HG02885 (cell line): ENCODE measurements at regions not wholly inside any gene's neighbourhood (a gene's known extent, or its start where the extent isn't known, plus 50 kb on each side); places are given as distances from the start of the nearest gene placed in this dataset.

Experiments
- ATAC-seq: cut with Tn5 transposase; IDR thresholded peaks from one replicate; pipeline ENCODE4 v1.9.1; 2021; ENCODE audit warnings: mild to moderate bottlenecking; ENCODE audit not compliant: unreplicated experiment, poor library complexity

DNA sequence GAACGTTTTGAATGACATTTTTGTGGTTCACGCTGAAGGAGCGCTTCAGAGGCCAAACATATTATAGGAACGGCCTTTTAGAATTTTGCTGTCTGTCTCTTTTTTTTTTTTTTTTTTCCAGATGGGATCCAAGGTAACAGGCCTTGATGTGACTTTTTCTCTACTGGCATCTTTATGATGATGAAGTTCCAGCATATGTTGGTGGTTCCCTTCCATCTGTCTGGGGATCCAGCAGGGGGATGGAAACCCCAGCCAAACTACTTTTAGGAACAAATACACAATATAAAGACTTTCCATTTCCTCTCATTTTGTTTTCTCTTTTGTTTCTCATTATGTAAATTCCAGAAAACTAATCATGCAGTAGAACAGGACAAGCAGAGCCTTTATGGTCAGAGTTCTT, 239.3 kb upstream of the PRICKLE1 start:
- no peak for ATAC-seq

DNA sequence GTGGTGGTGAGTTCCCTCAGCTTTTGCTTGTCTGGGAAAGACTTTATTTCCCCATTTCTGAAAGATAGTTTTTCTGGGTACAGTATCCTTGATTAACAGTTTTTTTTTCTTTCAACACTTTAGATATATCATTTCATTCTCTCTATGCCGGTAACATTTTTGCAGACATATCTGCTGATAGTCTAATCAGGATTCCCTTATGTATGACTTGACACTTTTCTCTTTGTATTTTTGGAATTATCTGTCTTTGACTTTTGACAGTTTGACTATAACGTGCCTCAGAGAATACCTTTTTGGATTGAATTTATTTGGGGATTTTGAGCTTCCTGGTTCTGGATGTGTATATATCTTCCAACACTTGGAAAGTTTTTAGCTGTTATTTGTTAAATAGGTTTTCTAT, 234.8 kb upstream of the PRICKLE1 start:
- ATAC-seq, result no peak

DNA sequence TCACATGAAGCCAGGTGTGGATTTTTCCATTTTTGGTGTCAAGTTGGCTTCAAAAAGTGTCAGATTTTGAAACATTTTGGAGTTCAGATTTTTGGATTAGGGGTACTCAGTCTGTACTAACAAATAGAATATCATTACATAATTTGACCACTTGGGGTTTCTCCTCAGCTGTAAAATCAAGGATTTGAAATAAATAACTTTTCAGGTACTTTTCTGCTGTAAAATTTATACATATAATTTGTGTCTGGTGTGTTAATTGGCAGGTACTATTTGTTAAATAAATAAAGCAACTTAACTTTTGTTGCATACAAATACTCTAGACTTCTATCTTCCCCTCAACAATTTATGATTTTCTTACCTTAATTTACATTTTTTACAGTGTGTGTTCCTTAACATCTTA, 234.1 kb upstream of the PRICKLE1 start:
- ATAC-seq, result no peak

DNA sequence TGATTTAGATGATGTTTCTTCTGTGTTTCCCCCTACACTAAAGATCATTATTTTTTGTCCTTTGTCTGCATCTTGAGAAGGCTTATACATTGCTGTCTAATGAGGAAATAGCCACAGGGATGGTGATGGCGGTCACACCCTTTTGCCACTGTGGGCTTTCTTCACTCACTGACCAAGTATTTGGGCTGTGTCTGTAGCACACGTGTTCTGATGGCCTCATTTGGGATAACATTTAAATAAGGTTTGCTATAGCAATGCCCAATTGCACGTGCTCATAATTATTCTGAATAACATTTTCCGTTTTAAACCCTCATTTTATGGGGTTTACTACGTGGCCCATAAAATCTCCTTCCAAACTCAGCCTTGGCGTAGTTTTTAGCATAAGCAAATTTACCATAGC, 230.3 kb upstream of the PRICKLE1 start:
- no peak for ATAC-seq

DNA sequence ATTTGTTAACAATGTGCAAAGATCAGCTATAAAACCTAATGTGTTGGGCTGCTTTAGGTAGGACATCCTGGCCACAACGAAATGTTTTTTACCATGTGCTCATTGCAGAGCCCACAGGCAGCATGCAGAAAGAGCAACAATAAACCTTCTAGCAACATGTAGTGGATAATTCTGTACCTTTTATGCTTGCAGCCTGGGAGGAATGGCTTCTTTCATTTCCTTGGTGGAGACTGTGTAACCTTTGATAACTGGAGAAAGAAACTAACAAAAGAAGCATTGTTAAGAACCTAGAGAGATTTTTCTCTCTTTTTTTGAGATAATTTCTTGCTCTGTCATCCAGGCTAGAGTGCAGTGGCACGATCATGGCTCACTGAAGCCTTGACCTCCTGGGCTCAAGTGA, 225.5 kb upstream of the PRICKLE1 start:
- no peak for ATAC-seq

DNA sequence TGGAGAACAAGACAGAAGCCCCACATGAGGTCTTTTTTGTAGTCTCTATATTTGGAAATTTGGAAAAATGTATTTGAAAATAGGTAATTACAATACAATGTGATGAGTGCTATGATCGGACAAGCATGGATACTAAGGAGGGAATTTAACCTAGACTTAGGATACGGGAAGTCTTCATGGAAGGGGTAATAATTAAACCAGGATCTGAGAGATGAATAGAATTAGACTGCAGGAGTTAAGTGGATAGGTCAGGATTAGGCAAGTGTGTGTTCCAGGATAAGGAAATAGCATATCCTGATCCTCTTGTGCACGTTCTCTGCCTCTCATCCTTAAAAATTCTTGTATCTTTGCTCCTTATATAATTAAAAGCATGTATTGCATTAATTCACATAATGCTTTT, 223.3 kb upstream of the PRICKLE1 start:
- ATAC-seq, result no peak

DNA sequence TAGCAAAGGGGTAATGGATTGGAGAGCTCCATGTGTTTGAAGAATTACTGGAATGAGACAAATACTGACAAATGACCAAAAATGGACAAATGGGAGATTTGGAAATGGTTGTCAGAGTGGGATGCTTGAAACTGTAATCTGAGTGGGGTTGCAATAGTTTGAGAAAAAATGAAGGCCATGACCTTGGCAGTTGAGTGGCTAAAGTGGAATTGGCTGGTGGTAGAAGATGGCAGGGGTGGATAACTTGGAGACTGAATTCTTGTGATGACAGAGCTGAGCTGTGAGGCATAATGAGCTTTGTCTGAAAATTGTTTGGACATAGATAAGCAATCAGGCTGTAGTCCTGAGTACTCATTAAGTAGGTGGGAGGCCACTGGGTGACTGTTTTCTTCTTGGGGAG, 222.5 kb upstream of the PRICKLE1 start:
- no peak for ATAC-seq

DNA sequence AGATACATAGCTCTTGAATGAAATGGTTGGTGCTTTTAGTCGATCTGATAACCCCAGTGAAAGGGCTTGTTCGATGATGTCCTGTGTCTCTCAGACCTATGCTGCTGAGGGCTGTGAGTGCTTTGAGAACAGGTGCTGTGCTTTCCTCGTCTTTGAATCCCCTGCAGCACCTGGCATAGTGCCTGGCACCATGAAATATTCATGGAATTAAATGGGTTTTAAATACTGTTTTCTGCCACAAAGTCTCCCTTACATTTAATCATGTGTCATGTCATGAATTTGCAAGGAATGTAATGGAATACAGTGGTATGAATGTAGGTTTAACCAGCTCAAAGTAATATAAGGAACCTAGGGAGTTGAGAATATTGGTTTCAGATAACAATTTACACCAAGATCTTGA, 220.5 kb upstream of the PRICKLE1 start:
- ATAC-seq, result no peak

DNA sequence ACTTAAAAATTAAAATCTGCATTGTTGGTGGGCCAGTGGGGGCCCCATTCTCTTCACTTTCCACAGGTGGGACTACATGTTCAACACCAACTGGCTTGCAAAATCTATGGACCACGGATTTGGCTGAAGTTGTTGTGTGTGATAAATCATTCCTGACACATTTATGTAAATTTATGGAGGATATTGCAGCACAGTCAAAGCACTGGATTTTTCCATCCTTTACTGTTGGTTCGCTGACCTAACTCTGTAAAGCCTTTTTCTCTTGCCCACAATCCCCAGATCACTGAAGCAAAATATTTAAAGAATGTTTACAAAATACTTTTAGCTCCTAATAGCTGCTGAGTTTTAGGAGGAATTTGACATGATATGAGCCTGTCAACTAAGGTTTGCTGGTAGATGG, 219.7 kb upstream of the PRICKLE1 start:
- ATAC-seq, result no peak

DNA sequence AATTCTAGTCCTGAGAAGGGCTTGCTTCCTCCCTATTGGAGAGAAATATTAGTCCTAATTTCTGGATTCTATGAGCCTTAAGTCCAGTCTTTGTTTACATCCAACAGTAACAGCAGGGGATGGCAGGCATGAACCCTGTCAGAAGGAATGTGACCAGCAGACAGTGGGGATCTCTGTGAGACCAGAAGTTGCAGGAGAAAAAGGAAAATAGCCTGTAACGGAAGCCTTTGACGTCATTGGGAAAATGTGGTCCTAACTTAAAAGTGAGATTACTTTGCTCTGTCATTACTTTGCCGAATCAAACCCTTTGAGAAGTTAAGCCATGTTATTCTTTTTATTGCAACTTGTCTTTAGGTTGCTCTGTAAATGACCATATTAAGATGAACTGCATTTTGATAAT, 218.2 kb upstream of the PRICKLE1 start:
- ATAC-seq, result no peak

DNA sequence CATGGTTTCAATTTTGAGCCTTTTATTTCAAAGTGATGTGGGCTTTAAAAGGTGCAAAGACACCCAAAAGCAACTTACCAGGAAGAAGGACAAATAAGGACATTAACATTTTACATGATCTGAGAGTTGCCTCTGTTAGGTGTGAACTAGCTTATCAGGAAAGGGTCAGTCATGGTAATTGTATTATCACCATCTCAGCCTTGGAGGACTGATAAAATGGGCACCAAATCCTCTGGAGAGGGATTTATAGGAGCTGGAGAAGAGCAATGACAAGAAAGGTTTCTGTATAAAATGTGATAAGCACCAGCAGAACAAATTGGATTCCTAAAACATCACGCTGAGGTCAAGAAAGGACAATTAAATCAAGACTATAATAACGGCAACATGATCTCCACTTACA, 217.7 kb upstream of the PRICKLE1 start:
- ATAC-seq, result no peak

DNA sequence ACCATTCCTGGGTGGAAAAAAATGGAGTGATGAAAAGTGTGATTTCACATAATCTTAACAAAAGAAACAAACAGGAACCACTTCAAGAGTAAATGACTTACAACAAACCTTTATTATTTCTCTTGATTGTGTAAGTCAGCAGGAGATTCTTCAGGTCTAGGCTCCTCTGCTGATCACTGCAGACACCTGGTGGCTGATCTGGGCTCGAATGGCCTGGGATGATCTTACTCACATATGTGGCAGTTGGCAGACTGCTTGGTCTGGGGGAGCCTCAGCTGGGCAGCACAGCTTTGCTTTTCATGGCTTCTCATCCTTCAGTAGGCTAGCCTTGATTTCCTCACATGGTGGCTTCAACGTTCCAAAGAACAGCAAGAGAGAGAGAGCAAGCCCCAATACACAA, 215.4 kb upstream of the PRICKLE1 start:
- ATAC-seq, result no peak

DNA sequence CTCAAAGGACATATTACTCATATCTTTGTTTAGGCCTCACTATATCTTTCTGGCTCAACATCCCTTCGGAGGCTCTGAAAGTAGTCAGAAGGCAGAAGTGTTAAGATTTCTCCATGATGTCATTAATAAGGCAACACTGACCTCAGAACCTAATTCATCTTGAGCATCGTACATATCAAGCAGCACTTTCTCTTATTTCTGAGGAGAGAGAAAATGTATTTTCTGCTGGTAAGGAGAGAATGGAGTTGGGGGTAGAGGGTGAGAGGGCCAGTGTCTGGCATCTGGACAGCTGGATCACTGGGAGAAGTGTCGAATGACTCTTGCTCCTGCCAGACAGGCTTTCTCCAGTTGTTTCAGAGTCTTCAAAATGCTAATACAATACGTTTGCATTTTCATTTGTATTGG, 213.2 kb upstream of the PRICKLE1 start:
- no peak for ATAC-seq

DNA sequence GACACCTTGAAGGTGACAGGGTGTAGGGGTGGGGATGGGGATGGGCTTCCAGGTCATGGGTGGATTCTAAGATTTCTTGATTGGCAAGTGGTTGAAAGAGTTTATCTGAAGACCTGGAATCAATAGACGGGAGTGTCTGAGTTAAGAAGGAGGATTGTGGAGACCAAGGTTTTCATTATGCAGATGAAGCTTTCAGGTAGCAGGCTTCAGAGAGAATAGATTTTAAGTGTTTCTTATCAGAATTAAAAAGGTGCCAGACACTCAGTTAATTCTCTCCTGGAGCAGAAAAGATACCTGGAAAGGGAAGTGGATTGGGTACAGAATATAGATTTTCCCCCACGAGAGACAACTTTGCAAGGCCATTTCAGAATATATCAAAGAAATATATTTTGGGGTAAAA, 211.7 kb upstream of the PRICKLE1 start:
- ATAC-seq, result no peak

DNA sequence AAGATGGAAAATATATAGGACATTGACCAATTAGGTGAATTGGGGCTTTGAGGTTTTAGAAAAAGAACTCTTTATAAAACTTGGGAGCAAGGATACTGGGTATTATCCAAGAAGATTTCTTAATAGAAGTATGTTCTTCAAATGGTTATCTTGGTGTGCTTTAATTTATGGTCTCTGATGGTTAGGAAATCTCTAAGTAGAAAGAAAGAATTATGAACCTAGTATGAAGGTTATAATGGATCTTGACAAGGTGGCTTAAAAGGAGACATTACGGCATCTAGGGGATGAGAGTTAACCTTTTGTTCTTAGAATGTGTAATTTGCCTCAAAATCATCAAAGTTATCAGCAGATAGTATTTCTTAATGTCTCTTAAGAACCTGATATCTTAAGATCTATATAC, 210.4 kb upstream of the PRICKLE1 start:
- ATAC-seq, result no peak

DNA sequence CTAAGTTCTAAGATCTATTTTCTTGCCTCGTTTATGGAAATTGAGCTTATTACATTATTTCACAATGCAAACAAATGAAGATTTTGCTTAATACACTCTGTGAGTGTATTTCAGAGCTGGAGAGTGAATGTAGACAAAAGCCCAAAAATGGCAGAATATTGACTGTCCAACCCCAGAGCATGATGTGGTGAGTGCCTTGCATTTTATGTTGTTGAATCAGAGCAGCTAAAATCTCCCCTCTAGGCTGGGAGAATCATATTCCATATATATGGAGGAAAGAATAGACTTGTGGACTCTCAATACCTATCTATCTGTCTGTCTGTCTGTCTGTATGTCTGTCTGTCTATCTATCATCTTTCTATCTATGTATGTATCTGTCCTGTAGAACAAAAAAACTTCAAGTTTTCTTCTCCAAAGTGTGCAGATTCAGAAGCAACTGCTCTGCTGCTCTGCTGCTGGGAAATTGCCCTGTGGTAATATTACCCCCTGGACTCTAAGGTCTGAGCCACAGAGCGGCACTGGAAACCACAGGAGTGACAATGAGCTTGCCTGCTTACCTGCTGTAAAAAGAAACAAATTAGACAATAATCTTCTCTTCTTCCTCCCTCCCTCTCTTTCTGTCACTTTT, 209.4 kb upstream of the PRICKLE1 start:
- no peak for ATAC-seq

DNA sequence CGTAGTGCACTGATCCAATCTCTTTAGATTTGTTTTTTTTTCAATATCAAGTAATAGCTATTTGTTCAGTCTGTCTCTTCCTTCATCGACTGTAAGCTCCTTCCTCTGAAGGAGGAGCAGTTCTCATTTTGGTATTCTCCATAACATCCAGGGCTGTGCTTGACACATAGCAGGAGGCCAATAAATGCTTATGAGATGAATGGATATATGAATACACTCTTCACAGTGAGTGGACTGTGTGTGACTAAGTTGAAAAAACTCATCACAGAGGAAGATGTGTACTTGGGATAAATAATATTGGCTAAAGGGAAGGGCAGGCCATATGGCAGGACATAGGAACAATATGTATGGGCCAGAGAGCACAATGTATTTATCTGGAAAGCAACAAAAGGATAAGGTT, 205.3 kb upstream of the PRICKLE1 start:
- no peak for ATAC-seq

DNA sequence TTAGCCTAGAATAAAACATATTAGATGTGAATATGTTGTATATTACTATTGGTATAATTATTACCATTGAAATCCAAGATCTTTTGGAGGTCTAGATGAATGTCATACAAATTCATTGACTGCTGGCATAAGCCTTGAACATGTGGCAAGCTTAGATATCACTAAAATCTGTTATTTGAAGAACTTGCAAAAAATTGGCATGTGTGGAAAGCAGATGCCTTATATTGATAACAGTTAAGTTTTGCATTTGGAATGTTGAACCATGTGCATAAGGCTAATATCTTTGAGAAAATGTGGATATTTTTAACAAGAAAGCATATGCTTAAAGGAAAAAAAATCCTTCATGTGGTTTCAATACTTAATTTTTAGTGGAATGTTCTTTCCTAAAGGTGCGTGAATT, 203.6 kb upstream of the PRICKLE1 start:
- ATAC-seq, result no peak

DNA sequence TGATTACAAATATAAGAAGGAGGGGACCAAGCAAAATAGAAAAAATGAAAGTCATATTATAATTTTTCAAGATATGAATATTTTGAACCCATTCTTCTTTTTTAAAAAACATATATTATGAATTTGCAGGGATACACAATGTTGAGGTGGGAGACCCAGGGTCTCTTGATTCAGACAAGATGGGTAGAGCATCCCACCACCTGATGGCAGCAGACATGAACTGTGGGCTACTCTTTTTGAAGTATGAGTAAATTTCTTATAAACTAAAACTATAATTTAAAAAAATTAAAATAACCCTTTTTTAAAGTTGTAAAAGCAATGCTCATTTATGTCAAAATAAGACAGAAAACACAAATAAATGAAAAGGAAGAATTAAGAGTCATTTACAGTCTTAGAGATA, 202.7 kb upstream of the PRICKLE1 start:
- no peak for ATAC-seq

DNA sequence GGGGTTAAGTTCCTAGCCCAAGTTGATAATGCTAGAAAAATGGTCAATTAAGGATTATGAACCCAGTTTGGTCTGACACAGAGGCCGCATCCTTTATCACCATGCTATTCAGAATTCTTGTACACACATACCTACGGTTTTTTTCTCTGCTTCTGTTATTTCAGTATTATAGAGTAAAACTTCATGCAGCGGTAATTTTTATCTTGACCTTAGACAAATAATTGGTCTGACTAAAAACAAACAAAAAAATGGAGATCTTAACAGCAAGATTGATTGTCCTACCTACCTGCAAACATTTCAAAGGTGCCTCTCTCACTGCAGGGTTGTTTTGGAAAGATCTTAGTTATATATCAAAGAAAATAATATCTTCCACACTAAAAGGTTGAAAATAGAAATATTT, 201.9 kb upstream of the PRICKLE1 start:
- ATAC-seq, result no peak

DNA sequence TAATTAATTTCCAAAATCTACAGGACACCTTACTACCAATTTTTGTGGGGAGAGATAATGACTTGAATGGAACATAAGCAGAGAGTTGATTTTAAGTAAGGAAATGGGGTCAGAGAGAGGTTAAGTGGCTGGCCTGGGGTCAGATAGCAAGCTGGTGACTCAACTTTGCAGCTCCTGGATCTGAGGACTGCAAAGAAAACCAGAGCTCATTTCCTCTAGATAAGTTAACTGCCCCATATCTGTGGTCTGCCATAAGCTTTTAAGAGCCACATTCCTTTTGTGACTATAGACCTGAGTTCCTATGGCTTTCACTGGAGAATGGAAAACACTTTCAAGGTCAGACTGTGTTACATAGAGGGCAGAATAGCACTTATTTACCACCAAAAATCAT, 201.2 kb upstream of the PRICKLE1 start:
- no peak for ATAC-seq

DNA sequence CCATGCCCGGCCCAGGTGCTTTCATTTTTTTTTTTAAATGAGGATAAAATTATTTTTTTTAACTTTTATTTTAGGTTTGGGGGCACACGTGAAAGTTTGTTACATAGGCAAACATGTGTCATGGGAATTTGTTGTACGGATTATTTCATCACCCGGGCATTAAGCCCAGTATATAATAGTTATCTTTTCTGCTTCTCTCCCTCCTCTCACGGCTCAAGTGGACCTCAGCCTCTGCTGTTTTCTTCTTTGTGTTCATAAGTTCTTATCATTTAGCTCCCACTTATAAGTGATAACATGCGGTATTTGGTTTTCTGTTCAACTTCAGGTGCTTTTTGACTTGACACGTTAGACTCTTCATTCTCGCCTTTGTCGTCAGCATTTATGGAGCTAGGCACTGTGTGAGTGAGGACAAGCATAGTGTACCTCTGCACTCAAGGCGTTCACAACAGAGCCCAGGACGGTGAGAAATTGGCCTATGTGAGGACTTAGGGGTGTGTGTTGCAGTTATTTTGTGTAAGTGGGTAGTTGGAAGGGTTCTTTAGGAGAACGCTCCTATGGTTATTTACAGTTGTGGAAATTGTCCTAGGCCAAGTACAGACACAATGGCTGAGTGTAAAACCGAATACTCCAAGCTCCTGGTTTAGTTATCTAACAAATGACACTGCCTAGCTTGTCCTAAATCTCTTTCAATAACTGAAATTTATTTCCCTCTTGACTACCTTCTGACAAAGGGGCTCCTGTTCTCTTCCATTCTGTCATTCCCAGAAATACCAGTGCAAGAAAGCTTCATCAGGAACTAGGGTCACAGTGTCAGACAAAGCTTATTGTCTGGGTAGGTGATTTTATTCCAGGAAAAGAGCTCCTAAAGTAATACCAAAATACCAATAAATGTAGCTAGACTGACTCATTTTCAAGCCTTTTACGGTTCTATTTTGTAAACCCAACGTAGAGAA, 200.5 kb upstream of the PRICKLE1 start:
- ATAC-seq, result no peak
